GM21423 (cell line): ENCODE measurements at regions not wholly inside any gene's neighbourhood (a gene's known extent, or its start where the extent isn't known, plus 50 kb on each side); places are given as distances from the start of the nearest gene placed in this dataset.
A peak's percentile ranks its signal among the peaks of the same experiment; 100 is the strongest.
"Not testable (repeated sequence)": the region's sequence is repeated elsewhere in the genome, so short reads cannot be mapped to it uniquely, and the experiment has no call there.

Source experiments
- ATAC-seq: cut with Tn5 transposase; IDR thresholded peaks from one replicate; pipeline ENCODE4 v1.9.1; 2021; ENCODE audit warnings: mild to moderate bottlenecking, moderate library complexity; ENCODE audit not compliant: unreplicated experiment

GRCh38 chr13:31385540-31385939 is 185.8 kb downstream of the B3GLCT start:
- no peak for ATAC-seq

DNA sequence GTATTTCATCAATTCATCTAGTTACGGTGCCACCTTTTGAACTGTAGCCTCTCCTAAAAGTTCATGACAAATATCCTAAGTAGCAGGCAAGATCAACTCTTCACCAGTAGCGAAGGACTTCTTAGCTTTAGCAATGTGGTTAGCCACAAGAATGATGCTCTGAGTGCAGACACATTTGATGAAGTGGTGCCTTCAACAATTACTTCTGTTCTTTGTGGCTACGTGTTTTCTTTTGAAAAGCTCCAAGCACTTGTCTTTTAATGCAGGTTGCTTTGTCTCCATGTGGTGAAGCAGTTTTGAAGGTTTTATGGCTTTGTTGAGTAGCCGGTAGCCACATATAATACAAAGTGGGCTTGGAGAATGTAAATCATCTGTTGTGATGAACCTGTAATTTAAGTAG is 194.7 kb downstream of the B3GLCT start:
- no peak for ATAC-seq

DNA sequence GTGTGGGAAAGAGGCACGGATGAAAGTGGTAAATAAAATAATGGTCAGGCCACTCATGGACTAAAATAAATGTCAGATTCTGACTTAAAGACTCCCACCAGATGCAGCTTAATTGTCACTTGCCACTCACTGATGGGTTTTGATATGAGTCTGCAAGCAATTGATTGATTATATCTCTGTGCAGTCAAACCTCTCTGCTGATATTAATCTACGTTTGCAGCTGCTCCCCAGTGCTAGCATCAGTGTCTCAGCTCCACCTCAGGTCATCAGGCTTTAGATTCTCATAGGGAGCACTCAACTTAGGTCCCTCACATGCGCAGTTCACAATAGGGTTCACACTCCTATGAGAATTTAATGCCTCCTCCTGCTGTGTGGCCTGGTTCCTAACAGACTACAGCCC is 195.3 kb downstream of the B3GLCT start:
- no peak for ATAC-seq

- no peak for ATAC-seq
Observed at GRCh38 chr13:31399690-31400089, 199.9 kb downstream of the B3GLCT start.

DNA sequence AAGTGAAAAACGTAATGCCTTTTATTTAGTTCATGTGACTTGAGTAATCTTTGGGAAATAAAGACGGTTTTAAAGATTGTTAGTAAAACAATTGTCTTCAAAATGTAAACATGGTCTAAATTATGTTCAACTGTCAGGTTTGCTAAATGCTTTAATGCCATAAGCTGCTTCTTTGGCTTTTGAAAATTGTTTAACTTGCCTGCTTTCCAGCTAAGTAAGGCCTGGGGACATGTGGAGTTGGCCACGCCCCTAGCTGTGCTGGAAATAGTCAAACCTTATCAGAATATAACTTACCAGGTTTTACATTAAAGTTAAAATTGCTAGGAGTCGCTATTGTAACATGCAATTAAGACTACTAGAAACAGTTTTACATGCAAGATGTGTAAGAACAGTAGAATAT is 203.9 kb downstream of the B3GLCT start:
- ATAC-seq, result not testable (repeated sequence)

DNA sequence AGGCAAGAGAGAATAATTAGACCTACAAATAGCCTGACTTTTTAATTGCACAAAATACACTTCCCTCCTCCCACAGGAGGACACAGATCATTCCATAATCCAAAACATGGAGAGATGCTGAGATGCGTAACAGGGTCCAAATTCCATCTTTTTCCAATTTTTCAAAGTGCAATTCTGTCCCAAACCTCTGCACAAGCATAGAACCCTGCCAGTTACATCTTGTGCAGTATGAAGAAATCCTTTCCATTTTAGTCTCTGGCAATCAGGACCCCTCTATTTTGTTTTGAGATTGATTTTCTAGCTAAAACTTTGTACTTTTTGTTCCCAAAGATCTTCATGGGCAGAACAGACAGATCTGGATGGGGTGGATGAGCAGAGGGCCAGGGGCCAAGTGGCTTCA is 209.2 kb downstream of the B3GLCT start:
- ATAC-seq, result no peak

GRCh38 chr13:31409678-31410356 is 210.0 kb downstream of the B3GLCT start:
- no peak for ATAC-seq

GRCh38 chr13:31413516-31413915 is 213.7 kb downstream of the B3GLCT start:
- ATAC-seq, result no peak

GRCh38 chr13:31416066-31416465 is 216.3 kb downstream of the B3GLCT start:
- ATAC-seq, result no peak

- no peak for ATAC-seq
Observed at GRCh38 chr13:31418186-31418585, 218.4 kb downstream of the B3GLCT start.

DNA sequence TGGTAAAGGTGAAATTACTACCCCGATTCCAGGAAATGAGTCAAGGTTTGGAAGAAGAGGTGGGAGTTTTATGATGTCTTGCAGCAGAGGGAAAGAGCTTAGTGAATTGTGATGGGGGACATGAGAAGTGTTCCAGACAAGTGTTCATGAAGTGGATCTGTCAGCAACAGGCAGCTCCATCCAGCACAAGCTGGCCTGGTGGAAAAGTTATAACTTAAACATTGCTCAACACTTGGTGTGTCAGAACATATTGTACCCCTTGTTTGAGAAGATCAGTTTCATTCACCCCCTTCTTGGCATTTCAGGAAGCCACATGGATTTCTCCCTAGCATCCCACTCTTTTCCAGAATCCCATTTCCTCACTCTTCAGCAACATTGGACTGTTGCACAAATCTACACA is 222.0 kb downstream of the B3GLCT start:
- no peak for ATAC-seq

DNA sequence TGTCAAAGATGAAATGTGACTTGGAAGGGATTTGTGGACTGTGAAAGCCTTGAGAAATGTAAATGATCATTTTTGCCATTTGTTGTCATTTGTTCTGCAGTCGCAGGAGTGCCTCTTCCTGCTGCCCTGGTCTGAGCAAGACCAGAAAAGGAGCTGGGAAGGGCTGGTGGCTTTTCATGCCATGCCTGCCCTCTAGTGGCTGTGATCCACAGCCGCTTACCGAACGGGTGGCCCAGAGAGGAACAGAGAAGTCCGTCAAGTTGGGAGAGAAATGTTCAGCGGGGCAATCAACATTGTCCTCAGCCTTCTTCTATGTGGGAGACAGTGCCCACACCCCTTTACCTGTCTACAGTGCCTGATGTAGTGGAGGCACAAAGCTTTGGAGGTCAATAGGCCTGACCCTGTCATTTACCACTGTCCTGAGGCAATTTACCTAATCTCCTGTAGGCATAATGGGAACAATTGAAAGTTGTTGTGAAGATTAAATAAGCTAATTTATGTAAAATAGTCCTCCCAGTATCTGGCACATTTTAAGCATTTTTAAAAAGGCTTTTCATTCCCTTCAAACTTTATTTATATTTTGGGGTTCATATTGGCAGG is 224.5 kb downstream of the B3GLCT start:
- ATAC-seq, result peak; percentile 97

DNA sequence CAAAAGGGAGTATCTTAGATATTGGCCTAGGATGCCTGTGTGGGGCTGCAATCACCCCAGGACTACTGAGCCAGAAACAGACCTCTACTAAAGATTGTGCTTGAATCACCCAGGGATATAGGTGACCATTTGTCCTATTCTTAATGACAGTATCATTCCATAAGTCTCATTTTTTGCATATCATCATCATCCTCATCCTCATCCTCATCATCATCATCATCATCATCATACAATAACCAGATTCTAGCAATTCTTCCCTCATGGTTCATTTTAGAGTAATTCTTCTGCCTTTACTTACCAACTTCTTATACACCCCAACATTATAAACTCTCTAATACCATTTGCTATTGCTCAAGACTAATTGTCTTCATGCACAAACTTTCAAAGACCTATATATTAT is 226.6 kb downstream of the B3GLCT start:
- ATAC-seq, result no peak

DNA sequence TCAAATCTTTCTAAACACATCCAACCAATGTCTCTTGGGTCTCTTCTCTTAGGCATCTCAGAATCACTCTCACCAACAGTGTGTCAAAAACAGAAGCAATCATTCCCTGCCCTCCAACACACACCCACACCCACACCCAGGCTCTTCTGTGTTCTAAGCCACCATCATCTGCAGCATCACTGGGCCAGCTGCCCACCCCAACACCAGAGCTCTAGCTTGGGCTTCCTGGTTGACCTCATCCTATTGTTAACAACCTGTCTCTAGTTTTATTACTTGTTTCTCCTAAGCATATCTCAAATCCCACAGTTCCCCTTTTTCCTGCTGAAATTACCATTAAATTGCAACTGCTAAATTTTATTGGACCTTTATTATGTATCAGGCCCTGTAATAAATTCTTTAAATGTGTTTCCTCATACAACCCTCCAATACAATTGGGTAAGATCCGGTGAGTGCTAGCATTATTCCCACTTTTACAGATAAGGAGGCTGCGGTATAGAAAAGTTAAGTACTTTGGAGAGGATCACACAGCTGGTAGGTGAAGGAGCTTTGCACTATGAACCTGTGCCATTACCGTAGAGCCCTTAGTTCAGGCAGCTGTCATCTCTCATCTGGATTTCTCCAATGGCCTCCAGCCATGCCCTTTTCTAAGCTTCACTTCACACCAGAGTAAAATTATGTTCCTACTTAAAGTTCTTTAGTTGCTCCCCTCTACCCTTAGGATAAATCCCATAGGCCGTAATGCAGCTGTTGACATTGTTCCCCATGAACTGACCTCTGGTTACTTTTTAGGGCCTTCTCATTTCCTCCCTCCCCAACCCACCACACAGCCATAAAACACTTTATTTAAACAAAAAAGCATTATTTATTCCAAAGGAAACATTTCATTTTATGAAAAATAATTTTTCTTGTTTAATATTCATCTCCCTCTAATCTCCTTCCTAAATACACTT is 227.7 kb downstream of the B3GLCT start:
- ATAC-seq, result no peak

GRCh38 chr13:31431722-31432137 is 232.0 kb downstream of the B3GLCT start:
- ATAC-seq, result peak; percentile 67

DNA sequence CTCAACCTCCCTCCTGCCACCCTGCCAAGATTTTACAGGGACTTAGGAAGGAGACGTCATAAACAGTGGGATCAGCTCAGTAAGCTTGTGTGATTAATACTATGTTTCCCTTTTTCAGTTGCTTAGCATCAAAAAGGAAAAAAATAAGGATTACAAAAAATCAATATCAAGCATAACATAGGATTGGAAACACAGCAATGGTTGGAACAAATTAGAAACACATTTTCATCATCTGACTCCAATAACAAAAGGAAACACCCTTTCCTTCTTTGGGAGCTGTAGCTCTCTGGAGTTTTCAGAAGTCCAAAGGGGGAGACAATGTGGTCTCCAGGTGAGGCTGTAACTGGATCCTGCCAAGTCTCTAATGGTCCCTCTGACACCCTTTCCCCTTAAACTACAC is 233.4 kb downstream of the B3GLCT start:
- no peak for ATAC-seq

GRCh38 chr13:31433746-31434145 is 234.0 kb downstream of the B3GLCT start:
- ATAC-seq, result no peak

DNA sequence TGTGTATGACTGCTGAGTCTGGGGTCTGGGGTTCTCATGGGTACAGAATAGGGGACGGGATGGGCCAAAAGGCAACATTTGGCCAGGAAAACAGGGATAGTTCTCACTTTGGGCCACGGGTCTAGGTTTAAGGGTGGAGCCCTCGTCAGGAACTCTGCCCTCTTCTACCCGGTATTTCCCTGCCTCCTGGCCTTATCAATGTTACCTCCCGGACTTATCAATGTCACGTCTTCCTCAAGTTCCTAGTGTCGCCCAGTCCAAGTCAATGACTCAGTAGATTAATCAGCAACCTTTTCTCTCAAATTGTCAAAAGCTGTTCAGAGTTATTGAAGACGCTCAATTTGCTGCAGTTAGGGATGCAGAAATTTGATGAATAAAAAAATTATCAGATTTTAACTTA is 234.8 kb downstream of the B3GLCT start:
- no peak for ATAC-seq

GRCh38 chr13:31435536-31435935 is 235.8 kb downstream of the B3GLCT start:
- ATAC-seq, result no peak

- ATAC-seq, result no peak
Observed at GRCh38 chr13:31436478-31436877, 236.7 kb downstream of the B3GLCT start.

DNA sequence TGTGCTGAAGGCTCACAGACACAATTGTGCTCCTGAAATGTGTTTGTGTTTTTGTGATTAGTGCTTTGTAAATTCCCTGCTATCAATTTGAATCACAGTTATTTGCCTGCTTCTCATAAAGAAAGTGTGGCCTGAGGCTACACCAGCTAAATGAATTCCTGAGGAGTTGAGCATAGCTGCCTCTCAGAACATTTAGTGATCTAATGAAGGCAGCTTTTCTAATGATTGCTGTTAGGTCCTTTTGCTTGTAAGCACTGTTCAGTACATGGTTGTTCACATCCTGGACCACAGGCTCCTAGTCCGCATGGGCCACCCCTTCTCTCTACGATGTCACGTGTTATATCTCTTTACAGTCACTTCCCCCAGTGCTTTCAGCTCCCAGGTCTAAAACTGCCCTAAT is 238.2 kb downstream of the B3GLCT start:
- ATAC-seq, result no peak

- ATAC-seq, result no peak
Observed at GRCh38 chr13:31440132-31440531, 240.4 kb downstream of the B3GLCT start.
